ENCODE measurements at regions not wholly inside any gene's neighbourhood (a gene's known extent, or its start where the extent isn't known, plus 50 kb on each side); places are given as distances from the start of the nearest gene placed in this dataset.

- Histone ChIP-seq H3K9me3 (no peaks in the 10 kb centered on the region), H3K27ac (no peak overlapping the region), H3K4me1 (no peaks in the 10 kb centered on the region), H3K4me3 (no peak overlapping the region), H3K27me3 (no peaks in the 10 kb centered on the region), H3K36me3 (no peaks in the 10 kb centered on the region)
- intact Hi-C loops (cut with DNase I; ENCODE audit: low total_unique reads) = no loop called here
- TF ChIP-seq, protein P1, sequence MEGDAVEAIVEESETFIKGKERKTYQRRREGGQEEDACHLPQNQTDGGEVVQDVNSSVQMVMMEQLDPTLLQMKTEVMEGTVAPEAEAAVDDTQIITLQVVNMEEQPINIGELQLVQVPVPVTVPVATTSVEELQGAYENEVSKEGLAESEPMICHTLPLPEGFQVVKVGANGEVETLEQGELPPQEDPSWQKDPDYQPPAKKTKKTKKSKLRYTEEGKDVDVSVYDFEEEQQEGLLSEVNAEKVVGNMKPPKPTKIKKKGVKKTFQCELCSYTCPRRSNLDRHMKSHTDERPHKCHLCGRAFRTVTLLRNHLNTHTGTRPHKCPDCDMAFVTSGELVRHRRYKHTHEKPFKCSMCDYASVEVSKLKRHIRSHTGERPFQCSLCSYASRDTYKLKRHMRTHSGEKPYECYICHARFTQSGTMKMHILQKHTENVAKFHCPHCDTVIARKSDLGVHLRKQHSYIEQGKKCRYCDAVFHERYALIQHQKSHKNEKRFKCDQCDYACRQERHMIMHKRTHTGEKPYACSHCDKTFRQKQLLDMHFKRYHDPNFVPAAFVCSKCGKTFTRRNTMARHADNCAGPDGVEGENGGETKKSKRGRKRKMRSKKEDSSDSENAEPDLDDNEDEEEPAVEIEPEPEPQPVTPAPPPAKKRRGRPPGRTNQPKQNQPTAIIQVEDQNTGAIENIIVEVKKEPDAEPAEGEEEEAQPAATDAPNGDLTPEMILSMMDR (IDR thresholded peaks at IDR 0.05) = no peak
- no peak for DNase-seq
Observed at GRCh38 chr14:25803386-25804018, 753.6 kb upstream of the STXBP6 start.

DNA sequence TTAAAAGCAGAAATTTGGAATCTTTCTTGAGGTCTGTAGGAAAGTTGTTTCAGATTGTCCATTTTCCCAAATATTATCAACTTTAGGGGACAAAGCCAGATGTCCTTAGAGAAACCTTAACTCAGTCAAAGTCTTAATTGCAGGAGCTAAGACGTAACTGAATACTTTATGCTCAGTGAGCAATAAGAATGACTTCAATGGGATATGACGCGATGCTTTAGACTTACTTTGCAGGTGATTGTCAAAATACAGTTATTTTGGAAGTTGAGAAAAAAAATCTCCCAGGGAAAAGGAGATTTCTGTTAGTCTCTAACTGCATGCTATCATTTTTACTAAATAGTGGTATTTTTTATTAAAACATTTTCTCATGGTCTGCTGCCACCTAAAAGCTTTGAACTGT is 750.9 kb upstream of the STXBP6 start:
- Histone ChIP-seq H3K9me3 (no peaks in the 10 kb centered on the region), H3K36me3 (no peaks in the 10 kb centered on the region), H3K4me3 (no peak overlapping the region), H3K4me1 (no peaks in the 10 kb centered on the region), H3K27me3 (no peaks in the 10 kb centered on the region), H3K27ac (no peak overlapping the region)
- intact Hi-C loops (cut with DNase I; ENCODE audit: low total_unique reads) = no loop called here
- DNase-seq = no peak
- TF ChIP-seq, protein P1 (IDR thresholded peaks at IDR 0.05) = no peak

DNA sequence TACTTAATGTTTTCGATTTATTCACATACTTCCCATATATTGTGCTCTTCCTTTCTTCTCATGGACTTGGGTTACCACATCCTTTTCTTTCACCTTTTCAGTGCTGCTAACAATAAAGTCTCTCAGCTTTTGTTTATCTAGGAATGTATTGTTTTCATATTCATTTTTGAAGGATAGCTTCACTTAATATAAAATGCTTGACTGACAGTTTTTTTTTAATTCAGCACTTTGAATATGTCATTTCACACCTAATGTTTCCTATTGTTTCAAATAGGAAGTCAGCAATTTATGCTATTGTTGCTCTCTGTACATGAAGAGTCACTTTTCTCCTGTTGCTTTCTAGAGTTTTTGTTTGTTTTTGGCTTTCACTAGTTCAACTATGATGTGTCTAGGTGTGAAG is 738.3 kb upstream of the STXBP6 start:
- no peak overlapping the region for H3K27ac ChIP-seq
- H3K4me3 ChIP-seq = no peak overlapping the region
- no peaks in the 10 kb centered on the region for H3K36me3 ChIP-seq
- no peaks in the 10 kb centered on the region for H3K27me3 ChIP-seq
- TF ChIP-seq, protein P1 (IDR thresholded peaks at IDR 0.05) = no peak
- intact Hi-C loops (cut with DNase I; ENCODE audit: low total_unique reads) = no loop called here
- no peaks in the 10 kb centered on the region for H3K4me1 ChIP-seq
- no peaks in the 10 kb centered on the region for H3K9me3 ChIP-seq
- no peak for DNase-seq

DNA sequence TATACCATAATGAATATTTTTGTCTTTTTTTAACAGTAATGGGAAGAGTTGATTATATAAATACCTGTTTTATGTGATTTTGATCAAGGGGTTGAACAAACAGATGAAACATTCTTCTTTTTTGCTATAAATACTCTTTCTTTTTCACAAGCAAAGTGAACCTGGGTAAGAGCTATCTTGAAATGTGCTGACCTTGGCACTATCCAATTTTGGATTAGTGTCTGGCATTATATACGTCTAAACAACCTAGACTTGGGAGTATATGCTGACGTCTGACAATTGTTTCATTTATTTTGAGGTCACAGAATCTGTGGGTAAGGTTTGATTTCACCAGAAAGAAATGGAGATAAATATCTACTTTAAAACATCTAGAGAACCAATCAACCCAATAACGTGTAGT is 716.0 kb upstream of the STXBP6 start:
- H3K36me3 ChIP-seq = no peaks in the 10 kb centered on the region

GRCh38 chr14:25759920-25760655 is 710.1 kb upstream of the STXBP6 start:
- Histone ChIP-seq H3K4me1 (no peaks in the 10 kb centered on the region), H3K27ac (no peak overlapping the region), H3K4me3 (no peak overlapping the region), H3K9me3 (no peaks in the 10 kb centered on the region), H3K27me3 (no peaks in the 10 kb centered on the region), H3K36me3 (no peaks in the 10 kb centered on the region)
- TF ChIP-seq, protein P1 (IDR thresholded peaks at IDR 0.05) = no peak
- intact Hi-C loops (cut with DNase I; ENCODE audit: low total_unique reads) = no loop called here
- no peak for DNase-seq

More for the DNA sequence above, 716.0 kb upstream of the STXBP6 start:
- H3K27me3 ChIP-seq = no peaks in the 10 kb centered on the region
- intact Hi-C loops (cut with DNase I; ENCODE audit: low total_unique reads) = no loop called here
- TF ChIP-seq, protein P1 (IDR thresholded peaks at IDR 0.05) = no peak
- no peak overlapping the region for H3K4me3 ChIP-seq
- no peak overlapping the region for H3K27ac ChIP-seq
- no peaks in the 10 kb centered on the region for H3K4me1 ChIP-seq
- no peaks in the 10 kb centered on the region for H3K9me3 ChIP-seq
- DNase-seq = no peak

Data from tibial artery (tissue), 4 donors.